Fibroblast of lung (primary cell): ENCODE measurements at regions not wholly inside any gene's neighbourhood (a gene's known extent, or its start where the extent isn't known, plus 50 kb on each side); places are given as distances from the start of the nearest gene placed in this dataset.

Experiments
- DNase-seq, 2 donors: peaks; one replicate each; pipeline versions ENCODE4 v3.0.0 to v3.0.0-alpha.2; 2010; ENCODE audit warnings: low read depth in 2 of 2
- H2AFZ ChIP-seq: 2 replicates; pipeline ENCODE4 v1.5.1; 2012; ENCODE audit warnings: low read length, control low read depth, inconsistent platforms
- H3K27ac ChIP-seq: 2 replicates; pipeline ENCODE4 v1.5.1; 2011; ENCODE audit warnings: low read length, control low read depth; ENCODE audit not compliant: insufficient read depth
- H3K27me3 ChIP-seq: 2 replicates; pipeline ENCODE4 v1.5.1; 2011; ENCODE audit warnings: mild to moderate bottlenecking, low read length; ENCODE audit not compliant: control insufficient read depth, insufficient read depth
- H3K36me3 ChIP-seq: 2 replicates; pipeline ENCODE4 v1.5.1; 2011; ENCODE audit warnings: low read length; ENCODE audit not compliant: control insufficient read depth, insufficient read depth
- H3K4me1 ChIP-seq: 2 replicates; pipeline ENCODE4 v1.5.1; 2011; ENCODE audit warnings: low read length; ENCODE audit not compliant: control insufficient read depth, insufficient read depth; ENCODE audit errors: extremely low read depth
- H3K4me2 ChIP-seq: 2 replicates; pipeline ENCODE4 v1.5.1; 2011; ENCODE audit warnings: low read length, control low read depth; ENCODE audit not compliant: insufficient read depth; ENCODE audit errors: extremely low read depth
- H3K4me3 ChIP-seq, 4 experiments: fragments of 200-600 bp in 1 of 4; sonication (generic) in 1 of 4; replicated peaks in 1 of 4; 2 replicates each; pipeline ENCODE4 v1.5.1; 2011 to 2016; ENCODE audit warnings: low read length in 4 of 4, low read depth in 3 of 4, mild to moderate bottlenecking in 3 of 4, control low read depth in 2 of 4, inconsistent platforms in 1 of 4, mixed read lengths in 1 of 4; ENCODE audit not compliant: insufficient read depth in 1 of 4; ENCODE audit errors: control extremely low read depth in 1 of 4
- H3K79me2 ChIP-seq: 2 replicates; pipeline ENCODE4 v1.5.1; 2012; ENCODE audit warnings: mild to moderate bottlenecking, low read length, inconsistent platforms; ENCODE audit not compliant: control insufficient read depth, insufficient read depth
- H3K9ac ChIP-seq: 2 replicates; pipeline ENCODE4 v1.5.1; 2011; ENCODE audit warnings: mild to moderate bottlenecking, low read length, control low read depth; ENCODE audit not compliant: insufficient read depth
- H3K9me3 ChIP-seq: 2 replicates; pipeline ENCODE4 v1.5.1; 2012; ENCODE audit warnings: low read depth, low read length; ENCODE audit not compliant: control insufficient read depth, insufficient read depth
- H4K20me1 ChIP-seq: 2 replicates; pipeline ENCODE4 v1.5.1; 2011; ENCODE audit warnings: low read length; ENCODE audit not compliant: control insufficient read depth, insufficient read depth; ENCODE audit errors: extremely low read depth
- EZH2 ChIP-seq: IDR thresholded peaks from 2 replicates; pipeline ENCODE4 v1.5.1; 2012; ENCODE audit warnings: low read length, control low read depth, mild to moderate bottlenecking; ENCODE audit errors: missing control alignments
- TF ChIP-seq, protein P1 (sequence below), 2 donors: IDR thresholded peaks in 1 of 2; conservative IDR thresholded peaks in 1 of 2; 1 replicate in 1 of 2; 2 replicates in 1 of 2; pipeline ENCODE4 v1.5.1; 2011 to 2012; ENCODE audit warnings: low read length in 2 of 2, control low read depth in 1 of 2, inconsistent platforms in 1 of 2, low read depth in 1 of 2, mild to moderate bottlenecking in 1 of 2

GRCh38 chr12:125205386-125205785 is 140.2 kb downstream of the AACS start:
- Histone ChIP-seq H4K20me1 (no peaks in the 10 kb centered on the region), H3K4me2 (no peak overlapping the region), H3K9ac (no peak overlapping the region), H2AFZ (no peak overlapping the region), H3K27me3 (no peaks in the 10 kb centered on the region), H3K4me3 (no peak overlapping the region), H3K4me1 (no peaks in the 10 kb centered on the region), H3K27ac (no peak overlapping the region), H3K79me2 (no peaks in the 10 kb centered on the region), H3K9me3 (no peaks in the 10 kb centered on the region), H3K36me3 (no peaks in the 10 kb centered on the region)
- TF ChIP-seq, protein P1, sequence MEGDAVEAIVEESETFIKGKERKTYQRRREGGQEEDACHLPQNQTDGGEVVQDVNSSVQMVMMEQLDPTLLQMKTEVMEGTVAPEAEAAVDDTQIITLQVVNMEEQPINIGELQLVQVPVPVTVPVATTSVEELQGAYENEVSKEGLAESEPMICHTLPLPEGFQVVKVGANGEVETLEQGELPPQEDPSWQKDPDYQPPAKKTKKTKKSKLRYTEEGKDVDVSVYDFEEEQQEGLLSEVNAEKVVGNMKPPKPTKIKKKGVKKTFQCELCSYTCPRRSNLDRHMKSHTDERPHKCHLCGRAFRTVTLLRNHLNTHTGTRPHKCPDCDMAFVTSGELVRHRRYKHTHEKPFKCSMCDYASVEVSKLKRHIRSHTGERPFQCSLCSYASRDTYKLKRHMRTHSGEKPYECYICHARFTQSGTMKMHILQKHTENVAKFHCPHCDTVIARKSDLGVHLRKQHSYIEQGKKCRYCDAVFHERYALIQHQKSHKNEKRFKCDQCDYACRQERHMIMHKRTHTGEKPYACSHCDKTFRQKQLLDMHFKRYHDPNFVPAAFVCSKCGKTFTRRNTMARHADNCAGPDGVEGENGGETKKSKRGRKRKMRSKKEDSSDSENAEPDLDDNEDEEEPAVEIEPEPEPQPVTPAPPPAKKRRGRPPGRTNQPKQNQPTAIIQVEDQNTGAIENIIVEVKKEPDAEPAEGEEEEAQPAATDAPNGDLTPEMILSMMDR (conservative IDR thresholded peaks at IDR 0.05 in 1 of 2, IDR thresholded peaks at IDR 0.05 in 1 of 2; ENCODE audit: low read depth in 1 of 2, low read length in 2 of 2), result no peak
- TF ChIP-seq EZH2, result no peak
- no peak for DNase-seq

- no peak overlapping the region for H3K9ac ChIP-seq
- no peaks in the 10 kb centered on the region for H3K9me3 ChIP-seq
- TF ChIP-seq EZH2, result no peak
- TF ChIP-seq, protein P1 (conservative IDR thresholded peaks at IDR 0.05 in 1 of 2, IDR thresholded peaks at IDR 0.05 in 1 of 2; ENCODE audit: low read depth in 1 of 2, low read length in 2 of 2), result no peak
- H2AFZ ChIP-seq, result no peak overlapping the region
- H3K27ac ChIP-seq, result no peak overlapping the region
- H3K27me3 ChIP-seq, result no peaks in the 10 kb centered on the region
- DNase-seq, result no peak
- no peaks in the 10 kb centered on the region for H3K36me3 ChIP-seq
- no peak overlapping the region for H3K4me2 ChIP-seq
- H3K4me1 ChIP-seq, result no peaks in the 10 kb centered on the region
- no peak overlapping the region for H3K4me3 ChIP-seq
- H4K20me1 ChIP-seq, result no peaks in the 10 kb centered on the region
- H3K79me2 ChIP-seq, result no peaks in the 10 kb centered on the region
Observed at GRCh38 chr12:125206711-125207110, 141.5 kb downstream of the AACS start.

GRCh38 chr12:125208334-125208733 is 143.1 kb downstream of the AACS start:
- DNase-seq, result no peak
- Histone ChIP-seq H3K36me3 (no peaks in the 10 kb centered on the region), H3K4me3 (no peak overlapping the region), H3K4me2 (no peak overlapping the region), H3K27me3 (no peaks in the 10 kb centered on the region), H3K27ac (no peak overlapping the region), H3K79me2 (no peaks in the 10 kb centered on the region), H2AFZ (no peak overlapping the region), H3K9ac (no peak overlapping the region), H4K20me1 (no peaks in the 10 kb centered on the region), H3K4me1 (no peaks in the 10 kb centered on the region), H3K9me3 (no peaks in the 10 kb centered on the region)
- no peak for TF ChIP-seq EZH2
- TF ChIP-seq, protein P1 (conservative IDR thresholded peaks at IDR 0.05 in 1 of 2, IDR thresholded peaks at IDR 0.05 in 1 of 2; ENCODE audit: low read depth in 1 of 2, low read length in 2 of 2), result no peak
